Chondrocyte (in vitro differentiated cells): ENCODE measurements at regions not wholly inside any gene's neighbourhood (a gene's known extent, or its start where the extent isn't known, plus 50 kb on each side); places are given as distances from the start of the nearest gene placed in this dataset.

Experiments
- DNase-seq: peaks from one replicate; pipeline ENCODE4 v3.0.0; 2021; ENCODE audit warnings: mixed read lengths, low spot score
- H3K27ac Mint-ChIP-seq: one replicate; pipeline ENCODE4 v1.8.0; 2021; ENCODE audit warnings: mild to moderate bottlenecking, moderate library complexity, mixed read lengths; ENCODE audit not compliant: unreplicated experiment
- H3K27me3 Mint-ChIP-seq: 2 replicates; pipeline ENCODE4 v1.8.0; 2021; ENCODE audit warnings: low read depth, mixed read lengths
- H3K36me3 Mint-ChIP-seq: 2 replicates; pipeline ENCODE4 v1.8.0; 2021; ENCODE audit warnings: low read depth, mixed read lengths
- H3K4me1 Mint-ChIP-seq: 2 replicates; pipeline ENCODE4 v1.8.0; 2021; ENCODE audit warnings: low read depth, mild to moderate bottlenecking, mixed read lengths
- H3K4me3 Mint-ChIP-seq: one replicate; pipeline ENCODE4 v1.8.0; 2021; ENCODE audit warnings: mild to moderate bottlenecking, moderate library complexity, mixed read lengths; ENCODE audit not compliant: unreplicated experiment
- H3K9me3 Mint-ChIP-seq: 2 replicates; pipeline ENCODE4 v1.8.0; 2021; ENCODE audit warnings: low read depth, mixed read lengths
- CTCF ChIP-seq: fragments of 200-600 bp; sonication (generic); IDR thresholded peaks from 2 replicates; pipeline ENCODE4 v1.5.0; 2021; ENCODE audit warnings: antibody characterized with exemption, mild to moderate bottlenecking, moderate library complexity

GRCh38 chr4:63541828-63542227 lies 867.4 kb downstream of the TECRL start:
- H3K27me3 Mint-ChIP-seq, result no peaks in the 10 kb centered on the region
- DNase-seq, result peak; percentile 44
- H3K36me3 Mint-ChIP-seq, result peaks cover 2% of the 10 kb centered on the region
- no peak overlapping the region for H3K4me3 Mint-ChIP-seq
- H3K4me1 Mint-ChIP-seq, result no peaks in the 10 kb centered on the region
- H3K9me3 Mint-ChIP-seq, result peaks cover 33% of the 10 kb centered on the region
- no peak for TF ChIP-seq CTCF
- no peak overlapping the region for H3K27ac Mint-ChIP-seq

GRCh38 chr4:63529581-63530337 lies 879.5 kb downstream of the TECRL start:
- no peak for TF ChIP-seq CTCF
- no peak overlapping the region for H3K27ac Mint-ChIP-seq
- H3K9me3 Mint-ChIP-seq, result no peaks in the 10 kb centered on the region
- H3K36me3 Mint-ChIP-seq, result no peaks in the 10 kb centered on the region
- peaks cover 9% of the 10 kb centered on the region for H3K4me1 Mint-ChIP-seq
- no peaks in the 10 kb centered on the region for H3K27me3 Mint-ChIP-seq
- no peak for DNase-seq
- H3K4me3 Mint-ChIP-seq, result no peak overlapping the region

- Mint-ChIP-seq H3K4me3 (no peak overlapping the region), H3K36me3 (no peaks in the 10 kb centered on the region), H3K9me3 (no peaks in the 10 kb centered on the region), H3K27ac (no peak overlapping the region), H3K27me3 (no peaks in the 10 kb centered on the region), H3K4me1 (peaks cover 9% of the 10 kb centered on the region)
- DNase-seq, result no peak
- peak; percentile 77 for TF ChIP-seq CTCF
Measured at GRCh38 chr4:63528256-63528991, 880.8 kb downstream of the TECRL start.

- no peak for DNase-seq
- H3K27me3 Mint-ChIP-seq, result no peaks in the 10 kb centered on the region
- H3K4me3 Mint-ChIP-seq, result no peak overlapping the region
- H3K27ac Mint-ChIP-seq, result no peak overlapping the region
- peaks cover 9% of the 10 kb centered on the region for H3K4me1 Mint-ChIP-seq
- peaks cover 8% of the 10 kb centered on the region for H3K9me3 Mint-ChIP-seq
- peaks cover 5% of the 10 kb centered on the region for H3K36me3 Mint-ChIP-seq
- TF ChIP-seq CTCF, result no peak
Measured at GRCh38 chr4:63526251-63526650, 883.0 kb downstream of the TECRL start.

- Mint-ChIP-seq H3K27me3 (no peaks in the 10 kb centered on the region), H3K4me1 (peaks cover 7% of the 10 kb centered on the region), H3K4me3 (no peak overlapping the region), H3K36me3 (peaks cover 6% of the 10 kb centered on the region), H3K9me3 (peaks cover 17% of the 10 kb centered on the region), H3K27ac (no peak overlapping the region)
- no peak for TF ChIP-seq CTCF
- no peak for DNase-seq
Measured at GRCh38 chr4:63524764-63525163, 884.5 kb downstream of the TECRL start.
